Testis (tissue), 2 donors: ENCODE measurements at regions not wholly inside any gene's neighbourhood (a gene's known extent, or its start where the extent isn't known, plus 50 kb on each side); places are given as distances from the start of the nearest gene placed in this dataset.

Source experiments
- CTCF ChIP-seq, 3 experiments: fragments of 450-650 bp in 2 of 3; fragments of 200-600 bp in 1 of 3; sonication (generic) in 1 of 3; IDR thresholded peaks; one replicate each; pipeline ENCODE4 v1.5.1; 2016 to 2019; ENCODE audit warnings: antibody characterized with exemption in 3 of 3, mild to moderate bottlenecking in 2 of 3, moderate library complexity in 1 of 3
- POLR2A ChIP-seq: fragments of 450-650 bp; IDR thresholded peaks from one replicate; pipeline ENCODE4 v1.6.1; 2017; ENCODE audit warnings: antibody characterized with exemption, mild to moderate bottlenecking, moderate library complexity

DNA sequence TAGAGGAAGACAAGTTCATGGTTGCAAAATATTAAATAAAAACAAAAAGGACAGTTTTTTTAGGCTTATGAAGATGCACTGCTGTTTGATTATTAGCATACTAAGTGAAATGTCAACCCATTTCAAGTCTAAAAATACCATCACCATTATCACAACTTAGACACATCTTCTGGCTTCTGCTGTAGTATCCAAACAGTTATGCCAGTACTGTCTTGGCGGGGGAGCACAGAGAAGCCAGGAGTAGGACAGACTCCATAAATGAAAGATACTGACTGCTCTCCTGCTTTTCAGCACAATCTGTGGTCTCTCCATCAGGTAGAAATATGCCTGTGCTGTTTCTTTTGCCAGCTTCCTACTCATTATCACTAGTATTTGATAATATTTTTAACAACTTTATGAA, 179.2 kb upstream of the DSEL start:
- TF ChIP-seq CTCF (IDR thresholded peaks at IDR 0.05), result no peak
- TF ChIP-seq POLR2A, result no peak
